Suprapubic skin (tissue), 4 donors: ENCODE measurements at regions not wholly inside any gene's neighbourhood (a gene's known extent, or its start where the extent isn't known, plus 50 kb on each side); places are given as distances from the start of the nearest gene placed in this dataset.
"Not testable (repeated sequence)": the region's sequence is repeated elsewhere in the genome, so short reads cannot be mapped to it uniquely, and the experiment has no call there.

Experiments
- EP300 ChIP-seq: sonication (generic); formaldehyde crosslinking; IDR thresholded peaks from one replicate; pipeline ENCODE4 v1.6.1; 2017; ENCODE audit warnings: antibody characterized with exemption
- POLR2A ChIP-seq, 2 donors: fragments of 450-650 bp; IDR thresholded peaks; one replicate each; pipeline ENCODE4 v1.6.1; 2017; ENCODE audit warnings: antibody characterized with exemption in 2 of 2, mild to moderate bottlenecking in 2 of 2, moderate library complexity in 2 of 2
- POLR2AphosphoS5 ChIP-seq, 3 donors: sonication (generic); formaldehyde crosslinking; IDR thresholded peaks; one replicate each; pipeline ENCODE4 v1.6.1; 2017; ENCODE audit warnings: antibody characterized with exemption in 3 of 3
- TF ChIP-seq, protein P1 (sequence below), 2 donors: fragments of 200-600 bp in 1 of 2; fragments of 450-650 bp in 1 of 2; sonication (generic) in 1 of 2; IDR thresholded peaks; one replicate each; pipeline ENCODE4 v1.5.1; 2016 to 2019; ENCODE audit warnings: antibody characterized with exemption in 2 of 2, mild to moderate bottlenecking in 1 of 2, moderate library complexity in 1 of 2

DNA sequence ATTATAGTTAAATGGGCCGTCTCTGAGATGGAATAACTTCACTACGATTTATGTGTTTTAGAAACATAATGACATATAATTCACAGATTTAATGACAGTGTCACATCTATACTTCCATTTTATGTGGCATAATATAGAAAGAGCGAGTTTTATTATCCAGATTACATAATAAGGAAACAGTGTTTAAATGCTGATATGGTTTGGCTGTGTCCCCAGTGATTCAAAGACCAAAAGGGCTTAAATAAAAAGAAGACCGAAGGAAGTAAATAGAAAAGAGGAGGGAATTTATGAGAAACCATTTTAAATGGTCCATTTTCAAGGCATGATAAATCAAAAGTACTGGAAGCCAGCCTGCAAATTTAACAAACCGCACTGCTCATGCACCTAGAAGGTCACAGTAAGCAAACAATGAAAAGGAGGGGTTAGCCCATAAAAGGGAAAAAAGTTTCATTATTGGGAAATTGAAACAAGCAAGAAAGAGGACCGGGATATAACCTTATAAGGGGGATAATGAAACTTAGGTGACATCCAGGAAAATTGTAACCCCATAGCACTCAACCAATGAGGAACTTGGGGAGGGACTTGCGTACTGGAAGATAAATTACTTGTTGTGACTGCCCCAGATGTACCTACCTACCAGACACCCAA lies 99.2 kb downstream of the SPATA31A6 start:
- TF ChIP-seq, protein P1, sequence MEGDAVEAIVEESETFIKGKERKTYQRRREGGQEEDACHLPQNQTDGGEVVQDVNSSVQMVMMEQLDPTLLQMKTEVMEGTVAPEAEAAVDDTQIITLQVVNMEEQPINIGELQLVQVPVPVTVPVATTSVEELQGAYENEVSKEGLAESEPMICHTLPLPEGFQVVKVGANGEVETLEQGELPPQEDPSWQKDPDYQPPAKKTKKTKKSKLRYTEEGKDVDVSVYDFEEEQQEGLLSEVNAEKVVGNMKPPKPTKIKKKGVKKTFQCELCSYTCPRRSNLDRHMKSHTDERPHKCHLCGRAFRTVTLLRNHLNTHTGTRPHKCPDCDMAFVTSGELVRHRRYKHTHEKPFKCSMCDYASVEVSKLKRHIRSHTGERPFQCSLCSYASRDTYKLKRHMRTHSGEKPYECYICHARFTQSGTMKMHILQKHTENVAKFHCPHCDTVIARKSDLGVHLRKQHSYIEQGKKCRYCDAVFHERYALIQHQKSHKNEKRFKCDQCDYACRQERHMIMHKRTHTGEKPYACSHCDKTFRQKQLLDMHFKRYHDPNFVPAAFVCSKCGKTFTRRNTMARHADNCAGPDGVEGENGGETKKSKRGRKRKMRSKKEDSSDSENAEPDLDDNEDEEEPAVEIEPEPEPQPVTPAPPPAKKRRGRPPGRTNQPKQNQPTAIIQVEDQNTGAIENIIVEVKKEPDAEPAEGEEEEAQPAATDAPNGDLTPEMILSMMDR (IDR thresholded peaks at IDR 0.05), result not testable (repeated sequence)
- not testable (repeated sequence) for TF ChIP-seq POLR2A (IDR thresholded peaks at IDR 0.05); POLR2AphosphoS5 (IDR thresholded peaks at IDR 0.05); EP300
